Natural killer cell (primary cell): ENCODE measurements at regions not wholly inside any gene's neighbourhood (a gene's known extent, or its start where the extent isn't known, plus 50 kb on each side); places are given as distances from the start of the nearest gene placed in this dataset.
A peak's percentile ranks its signal among the peaks of the same experiment; 100 is the strongest.

ENCODE experiments used
- ATAC-seq, 3 donors: fragments of 150-1000 bp in 2 of 3; fragments of 200-7000 bp in 1 of 3; cut with Tn5 transposase; 1 replicate in 1 of 3; 2 replicates in 2 of 3; pipeline ENCODE4 v1.10.0; 2021; ENCODE audit warnings: mild to moderate bottlenecking in 2 of 3, moderate library complexity in 2 of 3
- DNase-seq, 2 donors: peaks; one replicate each; pipeline versions ENCODE4 v3.0.0 to v3.0.0-alpha.2; 2013 to 2021; ENCODE audit warnings: mixed read lengths in 1 of 2
- H3K27ac ChIP-seq: one replicate; pipeline ENCODE4 v1.5.1; 2013; ENCODE audit warnings: mild to moderate bottlenecking, low read length
- H3K27me3 ChIP-seq: one replicate; pipeline ENCODE4 v1.6.1; 2013; ENCODE audit warnings: low read length; ENCODE audit not compliant: control insufficient read depth, insufficient read depth
- H3K36me3 ChIP-seq: one replicate; pipeline ENCODE4 v1.6.1; 2013; ENCODE audit warnings: low read length; ENCODE audit not compliant: control insufficient read depth, insufficient read depth
- H3K4me1 ChIP-seq: one replicate; pipeline ENCODE4 v1.6.1; 2013; ENCODE audit warnings: low read length; ENCODE audit not compliant: control insufficient read depth, insufficient read depth
- H3K4me3 ChIP-seq: one replicate; pipeline ENCODE4 v1.5.1; 2013; ENCODE audit warnings: low read length
- H3K9me3 ChIP-seq: one replicate; pipeline ENCODE4 v1.6.1; 2013; ENCODE audit warnings: low read length; ENCODE audit not compliant: control insufficient read depth, insufficient read depth
- H3K27ac Mint-ChIP-seq, 2 donors: one replicate each; pipeline ENCODE4 v1.8.0; 2022; ENCODE audit warnings: mild to moderate bottlenecking in 2 of 2, mixed read lengths in 2 of 2, moderate library complexity in 1 of 2
- H3K27me3 Mint-ChIP-seq, 2 donors: one replicate each; pipeline ENCODE4 v1.8.0; 2022; ENCODE audit warnings: low read depth in 2 of 2, mixed read lengths in 2 of 2
- H3K36me3 Mint-ChIP-seq: one replicate; pipeline ENCODE4 v1.8.0; 2022; ENCODE audit warnings: mixed read lengths
- H3K4me1 Mint-ChIP-seq, 2 donors: one replicate each; pipeline ENCODE4 v1.8.0; 2022; ENCODE audit warnings: mixed read lengths in 2 of 2
- H3K4me3 Mint-ChIP-seq: one replicate; pipeline ENCODE4 v1.8.0; 2022; ENCODE audit warnings: mild to moderate bottlenecking, moderate library complexity, mixed read lengths
- H3K9me3 Mint-ChIP-seq, 2 donors: one replicate each; pipeline ENCODE4 v1.8.0; 2022; ENCODE audit warnings: mixed read lengths in 2 of 2
- CTCF ChIP-seq: fragments of 200-600 bp; IDR thresholded peaks from one replicate; pipeline ENCODE4 v1.8.0; 2022; ENCODE audit warnings: antibody characterized with exemption
- WGBS: methylation state at CpG from one replicate; pipeline ENCODE4 v1.1.7; 2013; ENCODE audit warnings: missing lambda C conversion rate; ENCODE audit not compliant: insufficient coverage; 5-methylcytosine and 5-hydroxymethylcytosine counted together
- intact Hi-C: fragments of 100-400 bp; cut with micrococcal nuclease; formaldehyde crosslinking; loops from one replicate; pipeline ENCODE4 v1.14.2; 2022

GRCh38 chr11:37647767-37648166 lies 1049.7 kb upstream of the RAG2 start:
- H3K4me3 ChIP-seq, result no peak overlapping the region
- no peak for ATAC-seq
- Mint-ChIP-seq H3K36me3 (no peaks in the 10 kb centered on the region), H3K27ac (no peak overlapping the region), H3K9me3 (peaks cover 2 to 5% of the 10 kb centered on the region in 2 donors), H3K27me3 (no peaks in the 10 kb centered on the region), H3K4me1 (peaks cover 26 to 30% of the 10 kb centered on the region in 2 donors), H3K4me3 (no peak overlapping the region)
- no peaks in the 10 kb centered on the region for H3K36me3 ChIP-seq
- TF ChIP-seq CTCF, result no peak
- H3K9me3 ChIP-seq, result no peaks in the 10 kb centered on the region
- H3K4me1 ChIP-seq, result peaks cover 8% of the 10 kb centered on the region
- 83% methylated on average over 1 of the region's 1 CpG for WGBS
- no peak for DNase-seq
- intact Hi-C loops, result no loop called here
- no peaks in the 10 kb centered on the region for H3K27me3 ChIP-seq
- H3K27ac ChIP-seq, result no peak overlapping the region

GRCh38 chr11:37643968-37644367 lies 1045.9 kb upstream of the RAG2 start:
- 32% methylated on average over 1 of the region's 2 CpGs for WGBS
- peaks cover 29 to 38% of the 10 kb centered on the region in 2 donors for H3K4me1 Mint-ChIP-seq
- DNase-seq (no peak), ATAC-seq (peak; percentile 24 to 68 (median 50))
- H3K36me3 ChIP-seq, result no peaks in the 10 kb centered on the region
- peak overlapping the region; percentile 78 for H3K4me3 Mint-ChIP-seq
- no peaks in the 10 kb centered on the region for H3K27me3 ChIP-seq
- no peak for TF ChIP-seq CTCF
- peaks cover 0 to 2% of the 10 kb centered on the region in 2 donors for H3K9me3 Mint-ChIP-seq
- peak overlapping the region; percentile 57 to 74 for H3K27ac Mint-ChIP-seq
- intact Hi-C loops, result no loop called here
- H3K9me3 ChIP-seq, result no peaks in the 10 kb centered on the region
- no peaks in the 10 kb centered on the region for H3K27me3 Mint-ChIP-seq
- H3K4me1 ChIP-seq, result peaks cover 8% of the 10 kb centered on the region
- no peaks in the 10 kb centered on the region for H3K36me3 Mint-ChIP-seq
- no peak overlapping the region for H3K4me3 ChIP-seq
- peak overlapping the region; percentile 19 for H3K27ac ChIP-seq

GRCh38 chr11:37642296-37642695 lies 1044.3 kb upstream of the RAG2 start:
- WGBS, result no CpG with 5 or more reads among the region's 2 CpGs
- Mint-ChIP-seq H3K27me3 (no peaks in the 10 kb centered on the region), H3K4me3 (no peak overlapping the region), H3K9me3 (peaks cover 0 to 2% of the 10 kb centered on the region in 2 donors), H3K36me3 (peaks cover 1% of the 10 kb centered on the region), H3K4me1 (peaks cover 29 to 45% of the 10 kb centered on the region in 2 donors), H3K27ac (peak overlapping the region in 1 of 2 donors; percentile 37)
- intact Hi-C loops, result no loop called here
- no peaks in the 10 kb centered on the region for H3K36me3 ChIP-seq
- no peaks in the 10 kb centered on the region for H3K27me3 ChIP-seq
- H3K4me3 ChIP-seq, result no peak overlapping the region
- no peak overlapping the region for H3K27ac ChIP-seq
- no peak for DNase-seq
- ATAC-seq, result no peak
- no peaks in the 10 kb centered on the region for H3K9me3 ChIP-seq
- TF ChIP-seq CTCF, result no peak
- H3K4me1 ChIP-seq, result peaks cover 8% of the 10 kb centered on the region

- Histone ChIP-seq H3K36me3 (no peaks in the 10 kb centered on the region), H3K27ac (no peak overlapping the region), H3K4me1 (peaks cover 6% of the 10 kb centered on the region), H3K27me3 (no peaks in the 10 kb centered on the region), H3K4me3 (no peak overlapping the region), H3K9me3 (no peaks in the 10 kb centered on the region)
- Mint-ChIP-seq H3K27me3 (no peaks in the 10 kb centered on the region), H3K4me1 (peaks cover 59 to 76% of the 10 kb centered on the region in 2 donors), H3K9me3 (peaks cover 6 to 13% of the 10 kb centered on the region in 2 donors), H3K27ac (peak overlapping the region; percentile 60 to 88), H3K4me3 (peak overlapping the region; percentile 64), H3K36me3 (peaks cover 54% of the 10 kb centered on the region)
- intact Hi-C loops, result loop anchor here (5.0 kb wide), 2 partner anchors 130 to 180 kb away; no protein-coding TSS in a partner anchor
- DNase-seq, result no peak
- no peak for TF ChIP-seq CTCF
- ATAC-seq, result peak in 2 of 3 donors; percentile 36 to 50
Observed at GRCh38 chr11:37632748-37633147, 1034.7 kb upstream of the RAG2 start.
